Ovary (tissue), 3 donors: ENCODE measurements at regions not wholly inside any gene's neighbourhood (a gene's known extent, or its start where the extent isn't known, plus 50 kb on each side); places are given as distances from the start of the nearest gene placed in this dataset.

Source experiments
- POLR2A ChIP-seq: fragments of 450-650 bp; IDR thresholded peaks from one replicate; pipeline ENCODE4 v1.6.1; 2017; ENCODE audit warnings: antibody characterized with exemption, mild to moderate bottlenecking, moderate library complexity
- TF ChIP-seq, protein P1 (sequence below), 3 donors: fragments of 450-650 bp in 2 of 3; fragments of 200-600 bp in 1 of 3; IDR thresholded peaks; one replicate each; pipeline versions ENCODE4 v1.5.1 to v1.8.0; 2016 to 2022; ENCODE audit warnings: antibody characterized with exemption in 3 of 3, mild to moderate bottlenecking in 1 of 3
- donor health status: DM: no; HTN: no; CAD: no.

DNA sequence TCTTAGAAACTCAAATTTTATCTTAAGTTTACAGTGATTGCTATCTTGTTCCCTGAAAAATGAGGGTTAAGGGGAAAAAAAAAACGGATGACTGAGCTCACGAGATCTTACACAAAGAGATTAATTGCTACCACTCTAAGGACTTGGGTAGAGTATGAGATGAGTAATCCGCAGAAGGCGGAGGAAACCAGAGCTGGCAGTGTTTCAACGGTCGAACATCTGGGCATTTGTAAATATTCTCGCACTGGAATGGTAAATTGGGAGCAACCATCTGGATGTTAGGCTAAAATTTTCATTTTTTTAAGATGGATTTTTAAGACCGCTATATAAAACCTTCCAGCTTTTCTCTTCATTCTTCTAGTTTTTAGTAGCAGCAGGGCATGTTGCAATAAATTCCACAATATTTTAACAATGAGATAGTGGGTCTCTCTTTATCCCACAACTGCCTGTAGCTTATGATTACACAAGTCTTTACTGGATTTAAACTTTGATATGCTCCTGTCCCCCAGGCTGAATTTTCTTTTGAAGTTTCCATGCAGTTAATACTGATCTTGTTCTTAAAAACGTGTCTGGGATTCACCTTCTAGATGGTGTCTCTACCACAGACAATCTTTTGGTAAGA is 1324.1 kb downstream of the AACS start:
- TF ChIP-seq, protein P1, sequence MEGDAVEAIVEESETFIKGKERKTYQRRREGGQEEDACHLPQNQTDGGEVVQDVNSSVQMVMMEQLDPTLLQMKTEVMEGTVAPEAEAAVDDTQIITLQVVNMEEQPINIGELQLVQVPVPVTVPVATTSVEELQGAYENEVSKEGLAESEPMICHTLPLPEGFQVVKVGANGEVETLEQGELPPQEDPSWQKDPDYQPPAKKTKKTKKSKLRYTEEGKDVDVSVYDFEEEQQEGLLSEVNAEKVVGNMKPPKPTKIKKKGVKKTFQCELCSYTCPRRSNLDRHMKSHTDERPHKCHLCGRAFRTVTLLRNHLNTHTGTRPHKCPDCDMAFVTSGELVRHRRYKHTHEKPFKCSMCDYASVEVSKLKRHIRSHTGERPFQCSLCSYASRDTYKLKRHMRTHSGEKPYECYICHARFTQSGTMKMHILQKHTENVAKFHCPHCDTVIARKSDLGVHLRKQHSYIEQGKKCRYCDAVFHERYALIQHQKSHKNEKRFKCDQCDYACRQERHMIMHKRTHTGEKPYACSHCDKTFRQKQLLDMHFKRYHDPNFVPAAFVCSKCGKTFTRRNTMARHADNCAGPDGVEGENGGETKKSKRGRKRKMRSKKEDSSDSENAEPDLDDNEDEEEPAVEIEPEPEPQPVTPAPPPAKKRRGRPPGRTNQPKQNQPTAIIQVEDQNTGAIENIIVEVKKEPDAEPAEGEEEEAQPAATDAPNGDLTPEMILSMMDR (IDR thresholded peaks at IDR 0.05) = no peak
- no peak for TF ChIP-seq POLR2A
